ENCODE measurements at regions not wholly inside any gene's neighbourhood (a gene's known extent, or its start where the extent isn't known, plus 50 kb on each side); places are given as distances from the start of the nearest gene placed in this dataset.

GRCh38 chr9:80156262-80156661 is 584.5 kb downstream of the TLE4 start:
- H3K4me3 Mint-ChIP-seq, result no peak overlapping the region
- no peak overlapping the region for H3K27ac Mint-ChIP-seq (ENCODE audit: low read depth)
- no peaks in the 10 kb centered on the region for H3K36me3 Mint-ChIP-seq (ENCODE audit: insufficient read depth)
- no peaks in the 10 kb centered on the region for H3K9me3 Mint-ChIP-seq
- H3K4me1 Mint-ChIP-seq, result no peaks in the 10 kb centered on the region
- ATAC-seq (replicated peaks; ENCODE audit: extremely low read depth, poor library complexity, severe bottlenecking) (no peak), DNase-seq (ENCODE audit: low spot score in 2 of 2) (no peak)
- no peaks in the 10 kb centered on the region for H3K27me3 Mint-ChIP-seq

GRCh38 chr9:80147866-80148265 is 576.1 kb downstream of the TLE4 start:
- no peaks in the 10 kb centered on the region for H3K36me3 Mint-ChIP-seq (ENCODE audit: insufficient read depth)
- H3K9me3 Mint-ChIP-seq, result no peaks in the 10 kb centered on the region
- no peak overlapping the region for H3K27ac Mint-ChIP-seq (ENCODE audit: low read depth)
- H3K4me3 Mint-ChIP-seq, result no peak overlapping the region
- H3K27me3 Mint-ChIP-seq, result peaks cover 10% of the 10 kb centered on the region
- H3K4me1 Mint-ChIP-seq, result no peaks in the 10 kb centered on the region
- DNase-seq (ENCODE audit: low spot score in 2 of 2) (no peak), ATAC-seq (replicated peaks; ENCODE audit: extremely low read depth, poor library complexity, severe bottlenecking) (no peak)

- Mint-ChIP-seq H3K36me3 (ENCODE audit: insufficient read depth) (no peaks in the 10 kb centered on the region), H3K9me3 (peaks cover 7% of the 10 kb centered on the region), H3K27me3 (peaks cover 16% of the 10 kb centered on the region), H3K4me3 (no peak overlapping the region), H3K27ac (ENCODE audit: low read depth) (no peak overlapping the region), H3K4me1 (no peaks in the 10 kb centered on the region)
- ATAC-seq (replicated peaks; ENCODE audit: extremely low read depth, poor library complexity, severe bottlenecking) (no peak), DNase-seq (ENCODE audit: low spot score in 2 of 2) (no peak)
Measured at GRCh38 chr9:80146466-80146865, 574.7 kb downstream of the TLE4 start.

GRCh38 chr9:80144856-80145255 is 573.1 kb downstream of the TLE4 start:
- DNase-seq (ENCODE audit: low spot score in 2 of 2), result no peak
- H3K27me3 Mint-ChIP-seq, result peaks cover 31% of the 10 kb centered on the region
- H3K27ac Mint-ChIP-seq (ENCODE audit: low read depth), result no peak overlapping the region
- H3K36me3 Mint-ChIP-seq (ENCODE audit: insufficient read depth), result no peaks in the 10 kb centered on the region
- H3K9me3 Mint-ChIP-seq, result peaks cover 7% of the 10 kb centered on the region
- no peak for ATAC-seq (replicated peaks; ENCODE audit: extremely low read depth, poor library complexity, severe bottlenecking)
- H3K4me1 Mint-ChIP-seq, result no peaks in the 10 kb centered on the region
- no peak overlapping the region for H3K4me3 Mint-ChIP-seq

- no peak for ATAC-seq (replicated peaks; ENCODE audit: extremely low read depth, poor library complexity, severe bottlenecking)
- Mint-ChIP-seq H3K4me1 (no peaks in the 10 kb centered on the region), H3K9me3 (peaks cover 7% of the 10 kb centered on the region), H3K27ac (ENCODE audit: low read depth) (no peak overlapping the region), H3K27me3 (peaks cover 35% of the 10 kb centered on the region), H3K4me3 (no peak overlapping the region), H3K36me3 (ENCODE audit: insufficient read depth) (no peaks in the 10 kb centered on the region)
- no peak for DNase-seq (ENCODE audit: low spot score in 2 of 2)
Measured at GRCh38 chr9:80144406-80144805, 572.6 kb downstream of the TLE4 start.

- Mint-ChIP-seq H3K9me3 (peaks cover 7% of the 10 kb centered on the region), H3K4me1 (no peaks in the 10 kb centered on the region), H3K27me3 (peaks cover 40% of the 10 kb centered on the region), H3K36me3 (ENCODE audit: insufficient read depth) (no peaks in the 10 kb centered on the region), H3K27ac (ENCODE audit: low read depth) (no peak overlapping the region), H3K4me3 (no peak overlapping the region)
- DNase-seq (ENCODE audit: low spot score in 2 of 2), result no peak
- no peak for ATAC-seq (replicated peaks; ENCODE audit: extremely low read depth, poor library complexity, severe bottlenecking)
Measured at GRCh38 chr9:80143899-80144298, 572.1 kb downstream of the TLE4 start.

- Mint-ChIP-seq H3K4me3 (no peak overlapping the region), H3K36me3 (ENCODE audit: insufficient read depth) (no peaks in the 10 kb centered on the region), H3K4me1 (no peaks in the 10 kb centered on the region)
Measured at GRCh38 chr9:80134487-80134886, 562.7 kb downstream of the TLE4 start.

GRCh38 chr9:80131627-80132026 is 559.9 kb downstream of the TLE4 start:
- Mint-ChIP-seq H3K27me3 (peaks cover 6% of the 10 kb centered on the region), H3K36me3 (ENCODE audit: insufficient read depth) (no peaks in the 10 kb centered on the region), H3K9me3 (peaks cover under 1% of the 10 kb centered on the region), H3K4me3 (no peak overlapping the region), H3K4me1 (no peaks in the 10 kb centered on the region), H3K27ac (ENCODE audit: low read depth) (no peak overlapping the region)
- ATAC-seq (replicated peaks; ENCODE audit: extremely low read depth, poor library complexity, severe bottlenecking), result no peak
- DNase-seq (ENCODE audit: low spot score in 2 of 2), result no peak

More at GRCh38 chr9:80134487-80134886, 562.7 kb downstream of the TLE4 start:
- Mint-ChIP-seq H3K27me3 (peaks cover 27% of the 10 kb centered on the region), H3K9me3 (no peaks in the 10 kb centered on the region), H3K27ac (ENCODE audit: low read depth) (no peak overlapping the region)
- no peak for DNase-seq (ENCODE audit: low spot score in 2 of 2)
- peak; percentile 36 for ATAC-seq (replicated peaks; ENCODE audit: extremely low read depth, poor library complexity, severe bottlenecking)

GRCh38 chr9:80127920-80128319 is 556.2 kb downstream of the TLE4 start:
- Mint-ChIP-seq H3K36me3 (ENCODE audit: insufficient read depth) (no peaks in the 10 kb centered on the region), H3K27ac (ENCODE audit: low read depth) (no peak overlapping the region), H3K27me3 (peaks cover 13% of the 10 kb centered on the region), H3K4me3 (no peak overlapping the region), H3K4me1 (no peaks in the 10 kb centered on the region), H3K9me3 (peaks cover 5% of the 10 kb centered on the region)
- ATAC-seq (replicated peaks; ENCODE audit: extremely low read depth, poor library complexity, severe bottlenecking) (no peak), DNase-seq (ENCODE audit: low spot score in 2 of 2) (no peak)

- DNase-seq (ENCODE audit: low spot score in 2 of 2) (no peak), ATAC-seq (replicated peaks; ENCODE audit: extremely low read depth, poor library complexity, severe bottlenecking) (no peak)
- no peak overlapping the region for H3K4me3 Mint-ChIP-seq
- peaks cover 13% of the 10 kb centered on the region for H3K27me3 Mint-ChIP-seq
- H3K36me3 Mint-ChIP-seq (ENCODE audit: insufficient read depth), result no peaks in the 10 kb centered on the region
- H3K9me3 Mint-ChIP-seq, result peaks cover 5% of the 10 kb centered on the region
- no peaks in the 10 kb centered on the region for H3K4me1 Mint-ChIP-seq
- no peak overlapping the region for H3K27ac Mint-ChIP-seq (ENCODE audit: low read depth)
Measured at GRCh38 chr9:80125731-80126264, 554.0 kb downstream of the TLE4 start.

- no peaks in the 10 kb centered on the region for H3K4me1 Mint-ChIP-seq
- no peak overlapping the region for H3K4me3 Mint-ChIP-seq
- H3K36me3 Mint-ChIP-seq (ENCODE audit: insufficient read depth), result no peaks in the 10 kb centered on the region
- H3K27me3 Mint-ChIP-seq, result peaks cover 22% of the 10 kb centered on the region
- no peak overlapping the region for H3K27ac Mint-ChIP-seq (ENCODE audit: low read depth)
- H3K9me3 Mint-ChIP-seq, result peaks cover 11% of the 10 kb centered on the region
- DNase-seq (ENCODE audit: low spot score in 2 of 2) (no peak), ATAC-seq (replicated peaks; ENCODE audit: extremely low read depth, poor library complexity, severe bottlenecking) (no peak)
Measured at GRCh38 chr9:80117031-80117430, 545.3 kb downstream of the TLE4 start.

GRCh38 chr9:80114241-80114640 is 542.5 kb downstream of the TLE4 start:
- Mint-ChIP-seq H3K27me3 (peaks cover 22% of the 10 kb centered on the region), H3K9me3 (peaks cover 11% of the 10 kb centered on the region), H3K36me3 (ENCODE audit: insufficient read depth) (no peaks in the 10 kb centered on the region), H3K4me1 (no peaks in the 10 kb centered on the region), H3K27ac (ENCODE audit: low read depth) (no peak overlapping the region), H3K4me3 (no peak overlapping the region)
- DNase-seq (ENCODE audit: low spot score in 2 of 2), result no peak
- no peak for ATAC-seq (replicated peaks; ENCODE audit: extremely low read depth, poor library complexity, severe bottlenecking)

- Mint-ChIP-seq H3K4me3 (no peak overlapping the region), H3K36me3 (ENCODE audit: insufficient read depth) (peaks cover 3% of the 10 kb centered on the region), H3K27me3 (peaks cover 8% of the 10 kb centered on the region), H3K4me1 (no peaks in the 10 kb centered on the region), H3K9me3 (no peaks in the 10 kb centered on the region), H3K27ac (ENCODE audit: low read depth) (no peak overlapping the region)
- DNase-seq (ENCODE audit: low spot score in 2 of 2) (no peak), ATAC-seq (replicated peaks; ENCODE audit: extremely low read depth, poor library complexity, severe bottlenecking) (no peak)
Measured at GRCh38 chr9:80107931-80108660, 536.3 kb downstream of the TLE4 start.

All from central memory CD8-positive, alpha-beta T cell (primary cell).